HG03135 (cell line): ENCODE measurements at regions not wholly inside any gene's neighbourhood (a gene's known extent, or its start where the extent isn't known, plus 50 kb on each side); places are given as distances from the start of the nearest gene placed in this dataset.
"Not testable (repeated sequence)": the region's sequence is repeated elsewhere in the genome, so short reads cannot be mapped to it uniquely, and the experiment has no call there.

Experiments
- ATAC-seq: cut with Tn5 transposase; IDR thresholded peaks from one replicate; pipeline ENCODE4 v1.9.1; 2021; ENCODE audit warnings: mild to moderate bottlenecking, moderate library complexity; ENCODE audit not compliant: unreplicated experiment

- no peak for ATAC-seq
These were observed 241.6 kb downstream of the ZPLD1 start for GRCh38 chr3:102676424-102676823.

GRCh38 chr3:102682741-102683140 lies 247.9 kb downstream of the ZPLD1 start:
- ATAC-seq, result no peak

GRCh38 chr3:102686792-102687191 lies 252.0 kb downstream of the ZPLD1 start:
- ATAC-seq, result no peak

- ATAC-seq, result no peak
These were observed 253.2 kb downstream of the ZPLD1 start for GRCh38 chr3:102687851-102688555.

- no peak for ATAC-seq
These were observed 253.7 kb downstream of the ZPLD1 start for GRCh38 chr3:102688556-102688930.

GRCh38 chr3:102691507-102691906 lies 256.7 kb downstream of the ZPLD1 start:
- ATAC-seq, result no peak

- ATAC-seq, result no peak
These were observed 264.4 kb downstream of the ZPLD1 start for GRCh38 chr3:102699104-102699818.

- ATAC-seq, result no peak
These were observed 265.0 kb downstream of the ZPLD1 start for GRCh38 chr3:102699819-102700140.

GRCh38 chr3:102712896-102713295 lies 278.1 kb downstream of the ZPLD1 start:
- ATAC-seq, result no peak

- peak; percentile 13 for ATAC-seq
These were observed 279.8 kb downstream of the ZPLD1 start for GRCh38 chr3:102714567-102714966.

GRCh38 chr3:102715030-102715697 lies 280.3 kb downstream of the ZPLD1 start:
- peak; percentile 89 for ATAC-seq

- no peak for ATAC-seq
These were observed 283.8 kb downstream of the ZPLD1 start for GRCh38 chr3:102718651-102719050.

- no peak for ATAC-seq
These were observed 287.5 kb downstream of the ZPLD1 start for GRCh38 chr3:102722317-102722716.

GRCh38 chr3:102727340-102727739 lies 292.5 kb downstream of the ZPLD1 start:
- ATAC-seq, result no peak

GRCh38 chr3:102732581-102732980 lies 297.8 kb downstream of the ZPLD1 start:
- ATAC-seq, result not testable (repeated sequence)

GRCh38 chr3:102733791-102734563 lies 299.2 kb downstream of the ZPLD1 start:
- ATAC-seq, result no peak

GRCh38 chr3:102735311-102735710 lies 300.5 kb downstream of the ZPLD1 start:
- ATAC-seq, result no peak

- ATAC-seq, result no peak
These were observed 301.6 kb downstream of the ZPLD1 start for GRCh38 chr3:102736288-102736974.

GRCh38 chr3:102736975-102737304 lies 302.1 kb downstream of the ZPLD1 start:
- ATAC-seq, result no peak

GRCh38 chr3:102737353-102737752 lies 302.5 kb downstream of the ZPLD1 start:
- no peak for ATAC-seq

- no peak for ATAC-seq
These were observed 306.3 kb downstream of the ZPLD1 start for GRCh38 chr3:102741105-102741504.
